ENCODE measurements at regions not wholly inside any gene's neighbourhood (a gene's known extent, or its start where the extent isn't known, plus 50 kb on each side); places are given as distances from the start of the nearest gene placed in this dataset.
"Not testable (repeated sequence)": the region's sequence is repeated elsewhere in the genome, so short reads cannot be mapped to it uniquely, and the experiment has no call there.

- TF ChIP-seq CTCF, POLR2A (IDR thresholded peaks at IDR 0.05): not testable (repeated sequence)
Observed at GRCh38 chr15:96058852-96059103, 271.7 kb upstream of the NR2F2 start.

Data from uterus (tissue), 2 donors.